GM23338 (cell line): ENCODE measurements at regions not wholly inside any gene's neighbourhood (a gene's known extent, or its start where the extent isn't known, plus 50 kb on each side); places are given as distances from the start of the nearest gene placed in this dataset.

Experiments used
- CTCF ChIP-seq, 2 experiments: fragments of 200-600 bp in 1 of 2; sonication (generic) in 1 of 2; conservative IDR thresholded peaks; 2 replicates each; pipeline versions ENCODE4 v1.5.1 to v1.6.1; 2016 to 2017; ENCODE audit warnings: antibody characterized with exemption in 2 of 2, low read depth in 2 of 2, mild to moderate bottlenecking in 2 of 2, moderate library complexity in 1 of 2
- POLR2AphosphoS5 ChIP-seq: IDR thresholded peaks from 2 replicates; pipeline ENCODE4 v1.6.1; 2016; ENCODE audit warnings: antibody characterized with exemption, low read depth
- STAT1 ChIP-seq: IDR thresholded peaks from one replicate; pipeline ENCODE4 v1.6.1; 2016; ENCODE audit warnings: antibody characterized with exemption; ENCODE audit not compliant: unreplicated experiment
- TF ChIP-seq, protein P1 (sequence below): IDR thresholded peaks from one replicate; pipeline ENCODE4 v1.6.1; 2018; ENCODE audit warnings: antibody characterized with exemption; ENCODE audit not compliant: unreplicated experiment

DNA sequence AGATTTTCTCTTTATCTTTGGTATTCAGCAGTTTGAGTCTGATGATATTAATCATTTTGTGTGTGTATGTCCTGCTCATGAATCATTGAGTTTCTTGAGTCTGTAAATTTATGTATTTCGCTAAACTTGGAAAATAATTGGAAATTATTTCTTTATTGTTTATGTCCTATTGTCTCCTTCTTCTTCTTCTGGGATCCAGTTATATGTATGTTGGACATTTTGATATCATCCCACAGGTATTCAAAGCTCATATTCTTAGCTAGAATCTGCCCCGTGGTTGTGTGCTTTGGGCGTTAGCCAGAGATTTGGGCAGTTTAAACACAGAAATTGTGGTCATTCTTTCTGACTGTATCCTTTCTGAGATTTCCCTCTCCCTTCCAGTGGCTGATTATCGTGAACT, 243.0 kb upstream of the SPRED2 start:
- no peak for TF ChIP-seq POLR2AphosphoS5
- no peak for TF ChIP-seq CTCF (conservative IDR thresholded peaks at IDR 0.05; ENCODE audit: low read depth in 2 of 2)
- TF ChIP-seq, protein P1, sequence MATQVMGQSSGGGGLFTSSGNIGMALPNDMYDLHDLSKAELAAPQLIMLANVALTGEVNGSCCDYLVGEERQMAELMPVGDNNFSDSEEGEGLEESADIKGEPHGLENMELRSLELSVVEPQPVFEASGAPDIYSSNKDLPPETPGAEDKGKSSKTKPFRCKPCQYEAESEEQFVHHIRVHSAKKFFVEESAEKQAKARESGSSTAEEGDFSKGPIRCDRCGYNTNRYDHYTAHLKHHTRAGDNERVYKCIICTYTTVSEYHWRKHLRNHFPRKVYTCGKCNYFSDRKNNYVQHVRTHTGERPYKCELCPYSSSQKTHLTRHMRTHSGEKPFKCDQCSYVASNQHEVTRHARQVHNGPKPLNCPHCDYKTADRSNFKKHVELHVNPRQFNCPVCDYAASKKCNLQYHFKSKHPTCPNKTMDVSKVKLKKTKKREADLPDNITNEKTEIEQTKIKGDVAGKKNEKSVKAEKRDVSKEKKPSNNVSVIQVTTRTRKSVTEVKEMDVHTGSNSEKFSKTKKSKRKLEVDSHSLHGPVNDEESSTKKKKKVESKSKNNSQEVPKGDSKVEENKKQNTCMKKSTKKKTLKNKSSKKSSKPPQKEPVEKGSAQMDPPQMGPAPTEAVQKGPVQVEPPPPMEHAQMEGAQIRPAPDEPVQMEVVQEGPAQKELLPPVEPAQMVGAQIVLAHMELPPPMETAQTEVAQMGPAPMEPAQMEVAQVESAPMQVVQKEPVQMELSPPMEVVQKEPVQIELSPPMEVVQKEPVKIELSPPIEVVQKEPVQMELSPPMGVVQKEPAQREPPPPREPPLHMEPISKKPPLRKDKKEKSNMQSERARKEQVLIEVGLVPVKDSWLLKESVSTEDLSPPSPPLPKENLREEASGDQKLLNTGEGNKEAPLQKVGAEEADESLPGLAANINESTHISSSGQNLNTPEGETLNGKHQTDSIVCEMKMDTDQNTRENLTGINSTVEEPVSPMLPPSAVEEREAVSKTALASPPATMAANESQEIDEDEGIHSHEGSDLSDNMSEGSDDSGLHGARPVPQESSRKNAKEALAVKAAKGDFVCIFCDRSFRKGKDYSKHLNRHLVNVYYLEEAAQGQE, result no peak
- TF ChIP-seq STAT1, result no peak
